GM10266 (cell line): ENCODE measurements at regions not wholly inside any gene's neighbourhood (a gene's known extent, or its start where the extent isn't known, plus 50 kb on each side); places are given as distances from the start of the nearest gene placed in this dataset.
"Not testable (repeated sequence)": the region's sequence is repeated elsewhere in the genome, so short reads cannot be mapped to it uniquely, and the experiment has no call there.

Experiments used
- DNase-seq: peaks from one replicate; pipeline ENCODE4 v3.0.0; 2012; ENCODE audit errors: extremely low spot score
- CTCF ChIP-seq: IDR thresholded peaks from 2 replicates; pipeline ENCODE4 v1.5.1; 2012; ENCODE audit warnings: mild to moderate bottlenecking, low read depth; ENCODE audit not compliant: control insufficient read depth, insufficient read depth; ENCODE audit errors: missing control alignments

- DNase-seq: no peak
- no peak for TF ChIP-seq CTCF
Measured at GRCh38 chr1:192889082-192889481, 80.2 kb downstream of the RGS2 start.

GRCh38 chr1:192890134-192890533 is 81.3 kb downstream of the RGS2 start:
- no peak for TF ChIP-seq CTCF
- DNase-seq: no peak

DNA sequence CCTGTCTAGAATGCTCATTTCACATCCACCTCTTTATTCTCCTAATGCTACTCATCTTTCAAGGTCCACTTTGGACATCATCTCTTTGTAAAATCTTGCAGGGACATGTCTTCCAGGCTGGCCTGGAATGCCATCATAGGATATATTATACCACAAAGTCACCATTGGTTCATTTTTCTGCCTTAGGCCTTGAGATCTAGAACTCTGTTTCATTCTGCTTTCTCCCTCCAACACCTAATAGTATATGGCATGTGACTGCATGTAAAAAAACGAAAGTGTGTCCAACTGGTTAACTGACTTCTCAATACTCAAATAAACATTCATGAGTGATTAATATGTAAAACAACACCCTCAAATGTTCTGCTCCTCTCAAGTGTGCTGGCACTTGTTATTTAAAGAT is 84.1 kb downstream of the RGS2 start:
- no peak for DNase-seq
- no peak for TF ChIP-seq CTCF

DNA sequence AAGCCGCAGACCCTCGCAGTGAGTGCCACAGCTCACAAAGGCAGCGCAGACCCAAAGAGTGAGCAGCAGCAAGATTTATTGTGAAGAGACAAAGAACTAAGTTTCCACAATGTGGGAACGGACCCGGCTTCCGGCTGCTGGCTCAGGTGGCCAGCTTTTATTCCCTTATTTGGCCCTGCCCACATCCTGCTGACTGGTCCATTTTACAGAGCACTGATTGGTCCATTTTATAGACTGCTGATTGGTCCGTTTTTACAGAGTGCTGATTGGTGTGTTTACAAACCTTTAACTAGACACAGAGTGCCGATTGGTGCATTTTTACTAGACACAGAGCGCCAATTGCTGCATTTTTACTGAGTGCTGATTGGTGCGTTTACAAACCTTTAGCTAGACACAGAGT is 86.6 kb downstream of the RGS2 start:
- not testable (repeated sequence) for DNase-seq

DNA sequence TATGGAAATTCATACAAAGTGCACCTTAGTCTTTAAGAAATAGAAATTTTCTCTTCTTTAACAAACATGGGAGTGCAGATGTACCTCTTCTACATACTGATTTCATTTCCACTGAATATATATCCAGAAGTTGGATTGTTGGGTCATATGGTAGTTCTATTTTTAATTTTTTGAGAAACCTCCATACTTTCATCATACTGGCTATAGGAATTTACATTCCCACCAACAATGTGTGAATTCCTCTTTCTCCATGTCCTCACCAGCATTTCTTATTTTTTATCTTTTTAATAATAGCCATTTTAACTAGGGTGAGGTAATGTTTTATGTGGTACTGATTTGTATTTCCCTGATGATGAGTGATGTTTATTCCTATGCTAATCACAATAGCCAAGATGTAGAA is 87.5 kb downstream of the RGS2 start:
- TF ChIP-seq CTCF: no peak
- no peak for DNase-seq

GRCh38 chr1:192901500-192901899 is 92.7 kb downstream of the RGS2 start:
- DNase-seq: no peak
- TF ChIP-seq CTCF: no peak

- no peak for DNase-seq
- TF ChIP-seq CTCF: no peak
Measured at GRCh38 chr1:192903142-192903541, 94.3 kb downstream of the RGS2 start.

- TF ChIP-seq CTCF: no peak
- DNase-seq: no peak
Measured at GRCh38 chr1:192904438-192904895, 95.6 kb downstream of the RGS2 start.
